SIG-M5 treated with dmso at 0.1 percent for 504 hours (cell line): ENCODE measurements at regions not wholly inside any gene's neighbourhood (a gene's known extent, or its start where the extent isn't known, plus 50 kb on each side); places are given as distances from the start of the nearest gene placed in this dataset.
"Not testable (repeated sequence)": the region's sequence is repeated elsewhere in the genome, so short reads cannot be mapped to it uniquely, and the experiment has no call there.

Experiments used
- DNase-seq: peaks from one replicate; lab custom pipeline; 2025; ENCODE audit not compliant: unreplicated experiment; lab: John Stamatoyannopoulos, UW

- DNase-seq = no peak
Observed at GRCh38 chr7:130789436-130789835, 55.4 kb upstream of the KLF14 start.

- no peak for DNase-seq
Observed at GRCh38 chr7:130791746-130792145, 57.7 kb upstream of the KLF14 start.

GRCh38 chr7:130793855-130794618, 60.0 kb upstream of the KLF14 start:
- DNase-seq = no peak

DNA sequence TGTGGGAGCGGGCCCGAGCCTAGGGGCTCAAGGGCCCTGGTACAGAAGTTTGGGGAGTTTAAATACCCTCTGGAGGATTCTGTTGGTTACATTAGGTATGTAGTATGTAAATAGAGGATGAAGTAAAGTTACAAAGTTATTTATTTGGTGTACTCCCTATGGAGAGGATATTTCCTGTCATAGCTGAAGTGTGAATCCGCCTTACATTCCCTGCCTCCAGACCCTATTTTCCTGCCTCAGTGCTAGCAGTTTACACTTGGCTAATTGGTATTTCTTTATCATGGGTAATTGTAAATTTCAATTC, 60.6 kb upstream of the KLF14 start:
- DNase-seq = no peak

GRCh38 chr7:130796425-130796824, 62.4 kb upstream of the KLF14 start:
- DNase-seq = not testable (repeated sequence)

- DNase-seq = no peak
Observed at GRCh38 chr7:130803127-130803526, 69.1 kb upstream of the KLF14 start.

GRCh38 chr7:130804220-130804619, 70.2 kb upstream of the KLF14 start:
- DNase-seq = no peak

DNA sequence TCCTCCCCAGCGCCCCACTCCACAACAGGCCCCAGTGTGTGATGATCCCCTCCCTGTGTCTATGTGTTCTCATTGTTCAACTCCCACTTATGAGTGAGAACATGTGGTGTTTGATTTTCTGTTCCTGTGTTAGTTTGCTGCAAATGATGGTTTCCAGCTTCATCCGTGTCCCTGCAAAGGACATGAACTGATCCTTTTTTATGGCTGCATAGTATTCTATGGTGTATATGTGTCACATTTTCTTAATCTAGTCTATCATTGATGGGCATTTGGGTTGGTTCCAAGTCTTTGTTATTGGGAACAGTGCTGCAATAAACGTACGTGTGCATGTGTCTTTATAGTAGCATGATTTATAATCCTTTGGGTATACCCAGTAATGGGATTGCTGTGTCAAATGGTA, 78.8 kb upstream of the KLF14 start:
- not testable (repeated sequence) for DNase-seq

- peak; percentile 0 for DNase-seq
Observed at GRCh38 chr7:130814778-130815335, 80.8 kb upstream of the KLF14 start.

- no peak for DNase-seq
Observed at GRCh38 chr7:130818056-130818455, 84.0 kb upstream of the KLF14 start.

DNA sequence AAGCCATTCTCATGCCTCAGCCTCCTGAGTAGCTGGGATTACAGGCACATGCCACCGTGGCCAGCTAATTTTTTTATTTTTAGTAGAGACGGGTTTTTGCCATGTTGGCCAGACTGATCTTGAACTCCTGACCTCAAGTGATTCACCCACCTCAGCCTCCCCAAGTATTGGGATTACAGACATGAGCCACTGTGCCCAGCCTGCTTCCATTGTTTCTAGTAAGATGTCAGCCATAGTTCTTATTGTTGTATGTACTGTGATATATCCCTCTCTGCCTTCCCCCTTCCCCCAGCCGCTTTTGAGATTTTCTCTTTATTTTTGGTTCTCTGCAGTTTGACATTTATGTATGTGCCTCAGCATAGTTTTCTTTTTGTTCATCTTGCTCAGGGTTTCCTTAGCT, 87.9 kb upstream of the KLF14 start:
- DNase-seq = no peak

- DNase-seq = no peak
Observed at GRCh38 chr7:130822642-130823041, 88.6 kb upstream of the KLF14 start.

GRCh38 chr7:130823060-130823459, 89.1 kb upstream of the KLF14 start:
- no peak for DNase-seq

DNA sequence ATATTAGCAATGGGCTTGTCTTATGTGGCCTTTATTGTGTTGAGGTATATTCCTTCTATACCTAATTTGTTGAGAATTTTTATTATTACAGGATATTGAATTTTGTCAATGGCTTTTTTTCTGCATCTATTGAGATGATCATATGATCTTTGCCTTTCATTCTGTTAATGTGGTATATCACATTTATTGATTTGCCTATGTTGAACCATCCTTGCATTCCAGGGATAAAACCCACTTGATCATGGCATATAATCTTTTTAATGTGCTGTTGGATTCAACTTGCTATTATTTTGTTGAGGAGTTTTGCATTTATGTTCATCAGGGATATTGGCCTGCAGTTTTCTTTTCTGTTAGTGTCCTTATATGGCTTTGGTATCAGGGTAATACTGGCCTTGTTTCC, 91.8 kb upstream of the KLF14 start:
- DNase-seq = no peak

DNA sequence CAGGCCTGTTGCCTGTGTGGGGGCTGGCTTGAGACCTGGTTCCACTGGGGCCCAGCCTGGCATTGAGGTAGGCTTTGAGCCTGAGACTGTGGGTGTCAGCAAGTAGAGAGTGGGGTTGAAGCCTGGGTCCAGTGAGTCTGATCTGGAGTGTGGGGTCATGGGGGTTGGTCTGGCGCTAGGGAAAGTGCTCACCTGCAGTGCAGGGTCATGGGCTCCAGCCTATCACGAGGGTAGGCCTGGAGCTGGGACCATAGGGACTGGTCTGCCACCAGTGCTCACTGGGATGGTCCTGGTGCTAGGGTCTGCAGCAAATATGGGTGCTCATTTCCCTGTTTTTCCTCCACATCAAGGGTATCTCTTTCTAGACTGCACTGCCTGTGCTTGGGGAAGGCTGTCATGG, 95.4 kb upstream of the KLF14 start:
- no peak for DNase-seq

DNA sequence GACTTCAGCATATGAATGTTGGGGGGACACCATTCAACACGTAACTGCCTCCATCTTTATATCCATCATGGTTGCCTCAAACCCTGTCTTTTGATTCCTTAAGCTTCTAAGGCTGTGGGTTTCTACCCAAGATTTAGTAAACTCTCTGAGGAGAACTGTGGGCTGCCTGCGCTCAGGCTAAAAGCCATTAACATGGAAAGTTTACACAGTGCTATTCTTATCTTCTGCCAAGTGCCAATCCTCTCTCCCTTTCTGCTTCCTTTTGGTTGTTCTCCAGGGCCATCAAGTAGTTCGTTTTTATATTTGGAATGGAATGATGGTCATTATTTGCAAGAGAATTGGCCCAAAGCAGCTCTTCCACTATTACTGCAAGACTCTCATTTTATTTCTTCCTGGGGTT, 97.3 kb upstream of the KLF14 start:
- DNase-seq = no peak

DNA sequence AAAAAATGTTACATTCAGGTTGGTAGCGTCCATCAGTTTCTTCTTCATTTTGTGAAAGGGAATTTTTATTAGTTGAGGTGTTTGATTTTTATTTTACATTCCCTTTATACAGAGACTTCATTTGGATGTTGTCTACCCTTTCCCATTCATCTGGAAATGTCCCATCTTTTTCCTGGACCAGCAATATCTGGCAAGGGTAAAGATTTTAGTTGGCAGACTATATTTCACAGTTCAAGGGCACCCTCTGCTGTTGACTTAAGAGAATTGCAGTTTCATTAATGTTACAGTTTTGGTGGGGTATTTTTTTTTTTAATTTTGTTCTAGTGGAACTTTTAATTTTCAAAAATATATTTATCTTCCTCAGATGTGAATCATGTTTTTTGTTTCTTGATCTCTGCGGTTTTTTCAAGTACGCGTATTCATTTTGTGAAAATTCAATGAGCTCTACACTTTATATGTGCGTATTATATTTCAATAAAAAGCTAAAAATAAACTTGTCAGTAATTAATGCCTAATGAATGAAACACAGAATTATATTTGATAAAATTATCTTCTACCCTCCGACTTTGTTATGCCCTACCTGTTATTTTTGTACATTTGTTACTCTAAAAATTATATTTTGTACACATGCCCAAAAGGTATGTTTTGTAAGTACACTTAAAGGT, 97.9 kb upstream of the KLF14 start:
- peak; percentile 41 for DNase-seq

DNA sequence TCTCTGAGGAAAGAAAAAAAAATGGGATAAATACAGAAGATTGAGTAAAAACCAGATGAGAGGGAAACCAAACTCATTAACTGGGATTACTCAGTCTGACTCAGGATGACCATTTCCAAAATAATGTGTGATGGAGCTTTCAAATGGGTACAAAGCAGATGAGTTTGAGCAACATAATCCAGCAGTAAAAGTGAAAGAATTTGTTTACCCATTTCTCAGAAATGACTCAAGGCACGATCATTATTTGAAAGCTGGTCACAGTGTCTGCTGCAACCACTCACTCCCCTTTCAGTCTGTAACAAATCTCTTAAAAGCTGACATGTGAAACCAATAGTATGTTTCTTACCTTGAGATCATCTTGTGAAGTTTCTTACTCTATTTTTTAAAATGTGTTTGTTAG, 104.7 kb upstream of the KLF14 start:
- DNase-seq = no peak

DNA sequence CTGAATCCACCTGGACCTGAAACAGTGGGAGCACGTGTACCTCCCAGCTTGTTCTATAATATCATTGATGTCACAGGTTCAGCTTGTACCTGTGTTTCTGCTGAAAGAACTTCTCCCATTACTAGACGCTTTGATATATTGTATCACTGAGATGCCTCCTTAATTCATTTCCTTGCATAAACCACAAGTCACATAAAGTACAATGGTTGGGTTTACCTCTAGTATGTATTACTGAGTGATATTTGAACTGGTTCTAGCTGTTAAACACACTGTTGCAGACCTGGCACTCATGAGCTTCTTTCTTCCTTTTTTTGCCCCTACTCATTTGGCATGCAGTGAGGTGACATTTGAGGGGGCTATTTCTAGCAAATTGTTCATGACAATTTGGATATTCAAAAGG, 106.6 kb upstream of the KLF14 start:
- no peak for DNase-seq

- DNase-seq = no peak
Observed at GRCh38 chr7:130841416-130841815, 107.4 kb upstream of the KLF14 start.

DNA sequence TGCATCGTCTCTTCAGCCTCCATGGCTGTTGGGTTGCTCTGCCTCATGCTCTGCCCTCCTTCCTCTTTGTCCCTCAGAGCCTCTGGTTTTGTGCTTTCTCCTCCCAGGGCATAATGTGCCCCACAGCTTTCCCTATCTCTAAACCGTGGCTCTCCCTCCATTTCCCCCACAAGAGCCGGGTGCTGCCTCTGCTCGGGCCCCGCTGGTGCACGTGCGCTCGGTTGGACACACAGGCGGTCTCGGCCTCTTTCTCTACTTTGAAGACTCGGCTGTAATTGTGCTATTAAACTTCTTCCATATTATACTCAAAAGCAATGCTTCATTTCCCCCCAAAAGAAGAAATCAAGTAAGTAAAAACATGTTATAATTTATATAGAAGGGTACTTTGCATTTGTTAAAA, 109.7 kb upstream of the KLF14 start:
- DNase-seq = no peak

- no peak for DNase-seq
Observed at GRCh38 chr7:130844811-130845580, 111.0 kb upstream of the KLF14 start.
